HG03469 (cell line): ENCODE measurements at regions not wholly inside any gene's neighbourhood (a gene's known extent, or its start where the extent isn't known, plus 50 kb on each side); places are given as distances from the start of the nearest gene placed in this dataset.
A peak's percentile ranks its signal among the peaks of the same experiment; 100 is the strongest.
"Not testable (repeated sequence)": the region's sequence is repeated elsewhere in the genome, so short reads cannot be mapped to it uniquely, and the experiment has no call there.

Experiments
- ATAC-seq: cut with Tn5 transposase; IDR thresholded peaks from one replicate; pipeline ENCODE4 v1.9.1; 2021; ENCODE audit warnings: mild to moderate bottlenecking, moderate library complexity, moderate number of reproducible peaks; ENCODE audit not compliant: unreplicated experiment

DNA sequence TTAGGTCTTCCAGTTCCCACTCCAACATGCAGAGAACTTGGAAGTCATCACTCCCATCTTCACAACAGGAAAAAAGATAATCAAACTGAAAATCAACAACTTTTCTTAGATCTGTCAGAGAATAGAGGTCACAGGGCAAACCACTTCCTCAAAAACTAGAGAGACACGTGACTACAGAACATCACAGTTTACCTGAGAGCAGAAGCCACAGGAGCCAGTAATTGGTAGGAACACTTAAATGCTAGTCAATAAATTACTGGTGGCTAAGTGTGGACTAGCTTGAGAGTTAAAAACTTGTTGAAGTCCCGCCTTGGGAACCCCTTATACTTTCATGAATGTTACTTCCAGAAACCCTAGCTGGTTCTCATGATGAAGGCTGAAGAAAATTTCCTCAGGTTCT, 81.1 kb downstream of the THSD1 start:
- ATAC-seq: not testable (repeated sequence)

DNA sequence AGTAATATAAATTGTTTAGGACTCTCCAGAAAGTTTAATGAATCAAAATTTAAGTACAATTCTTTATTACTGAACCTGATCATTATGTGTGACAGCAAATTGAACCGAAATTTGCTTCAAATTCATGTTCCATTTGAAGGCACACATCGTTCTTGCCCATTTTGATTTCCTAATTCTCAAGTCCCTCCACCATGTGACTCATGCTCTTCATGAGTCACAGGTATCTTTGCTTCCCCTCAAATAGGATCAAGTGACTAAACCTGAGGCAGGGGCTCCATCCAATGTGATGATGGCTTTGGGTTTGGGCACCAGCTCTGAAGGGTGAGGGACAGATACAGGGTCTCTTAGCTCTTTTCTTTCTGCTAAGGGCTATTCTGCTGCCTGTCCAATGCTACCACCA, 86.1 kb downstream of the THSD1 start:
- ATAC-seq: no peak

DNA sequence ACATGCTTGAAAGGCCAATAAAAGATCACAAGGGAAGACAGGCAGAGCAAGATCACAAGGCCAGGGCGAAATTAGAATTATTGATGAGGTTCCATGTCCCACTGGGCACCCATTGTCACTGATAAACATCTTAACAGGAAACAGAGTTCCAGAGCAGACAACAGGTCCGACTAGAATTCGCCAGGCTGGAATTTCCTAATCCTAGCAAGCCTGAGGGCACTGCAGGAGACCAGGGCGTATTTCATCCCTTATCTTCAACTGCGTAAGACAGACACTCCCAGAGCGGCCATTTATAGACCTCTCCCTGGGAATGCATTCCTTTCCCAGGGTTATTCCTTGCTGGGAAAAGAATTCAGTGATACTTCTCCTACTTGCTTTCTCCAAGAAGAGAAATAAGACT, 96.1 kb downstream of the THSD1 start:
- not testable (repeated sequence) for ATAC-seq

DNA sequence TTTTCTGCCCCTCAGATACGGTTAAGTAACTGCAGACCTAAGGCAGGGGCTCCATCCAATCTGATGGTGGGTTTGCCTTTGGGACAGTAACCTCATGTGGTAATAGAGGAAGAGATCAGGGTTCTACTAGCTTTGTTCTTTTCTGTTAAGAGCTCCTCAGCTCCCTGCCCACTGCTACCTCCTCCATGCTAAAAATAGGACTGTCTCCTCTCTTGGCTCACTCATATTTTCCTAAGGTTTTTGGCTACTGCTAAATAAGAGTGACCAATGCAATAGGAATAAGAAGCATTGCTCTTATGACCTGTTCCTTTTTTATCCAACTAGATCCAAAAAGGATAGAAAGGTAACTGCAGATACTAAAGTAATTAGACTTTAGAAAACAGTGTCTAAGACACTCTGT, 99.6 kb downstream of the THSD1 start:
- not testable (repeated sequence) for ATAC-seq

DNA sequence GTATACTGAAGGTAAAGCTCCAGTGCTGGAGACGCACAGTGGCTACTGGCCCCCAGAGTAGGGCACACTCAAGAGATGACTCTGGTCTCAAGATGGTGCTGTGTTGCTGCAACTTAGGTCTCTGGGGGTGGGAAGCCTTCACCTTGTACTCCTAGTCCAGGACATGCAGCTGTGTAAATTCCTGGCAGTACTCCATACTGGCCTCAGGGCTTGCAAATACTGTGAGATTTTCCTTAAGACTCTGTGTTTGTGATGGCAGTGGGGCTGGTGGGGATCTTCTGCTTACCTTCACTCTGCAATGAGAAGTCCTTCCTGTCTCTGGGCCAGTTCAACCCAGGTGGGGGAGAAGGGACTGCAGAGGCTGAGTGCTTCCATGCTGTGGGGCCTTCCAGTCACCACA, 102.9 kb downstream of the THSD1 start:
- not testable (repeated sequence) for ATAC-seq

DNA sequence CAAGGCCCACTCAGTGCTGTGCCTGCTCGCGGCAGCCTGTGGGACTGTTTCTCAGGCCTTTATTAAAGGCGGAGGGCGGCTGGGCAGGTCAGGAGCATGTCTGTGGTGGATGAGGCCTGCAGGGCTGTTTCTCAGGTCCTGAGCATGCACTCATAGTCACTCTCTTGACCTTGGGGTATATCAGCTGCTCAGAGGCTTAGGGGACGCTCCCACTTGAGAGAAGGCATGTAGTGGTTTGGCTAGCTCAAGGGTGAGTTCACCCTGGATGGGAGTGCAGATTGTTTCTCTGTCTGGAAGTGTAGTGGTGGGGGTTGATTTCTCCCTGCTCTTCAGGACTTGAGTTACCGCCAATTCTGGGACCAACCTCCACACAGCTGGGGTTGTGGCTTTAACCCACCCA, 103.3 kb downstream of the THSD1 start:
- not testable (repeated sequence) for ATAC-seq

DNA sequence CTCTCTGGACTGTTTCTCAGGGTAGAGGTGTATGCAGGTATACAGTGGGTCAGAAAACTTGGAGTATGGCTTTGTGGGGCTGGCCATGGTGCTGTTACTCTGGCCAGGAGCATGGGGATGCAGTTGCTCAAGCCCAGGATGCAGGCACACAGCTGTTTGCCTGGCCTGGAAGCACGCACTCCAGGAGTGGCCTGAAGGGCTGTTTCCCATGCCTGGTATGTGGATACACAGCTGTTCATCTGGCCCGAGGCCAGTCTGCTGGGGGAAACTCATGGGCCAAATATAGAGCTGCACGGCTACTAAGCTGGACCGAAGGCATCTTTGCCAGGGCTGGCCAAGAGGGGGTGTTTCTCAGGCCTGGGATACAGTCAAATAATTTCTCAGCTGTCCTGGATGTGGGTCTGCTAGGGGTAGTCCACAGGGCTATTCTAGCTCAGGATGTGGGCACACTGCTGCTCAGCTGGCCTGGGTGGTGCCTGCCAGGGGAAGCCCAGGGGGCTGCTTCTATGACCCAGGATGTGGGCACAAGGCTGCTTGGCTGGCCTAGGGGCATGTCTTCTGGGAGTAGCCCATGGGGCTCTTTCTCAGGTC, 104.1 kb downstream of the THSD1 start:
- not testable (repeated sequence) for ATAC-seq

DNA sequence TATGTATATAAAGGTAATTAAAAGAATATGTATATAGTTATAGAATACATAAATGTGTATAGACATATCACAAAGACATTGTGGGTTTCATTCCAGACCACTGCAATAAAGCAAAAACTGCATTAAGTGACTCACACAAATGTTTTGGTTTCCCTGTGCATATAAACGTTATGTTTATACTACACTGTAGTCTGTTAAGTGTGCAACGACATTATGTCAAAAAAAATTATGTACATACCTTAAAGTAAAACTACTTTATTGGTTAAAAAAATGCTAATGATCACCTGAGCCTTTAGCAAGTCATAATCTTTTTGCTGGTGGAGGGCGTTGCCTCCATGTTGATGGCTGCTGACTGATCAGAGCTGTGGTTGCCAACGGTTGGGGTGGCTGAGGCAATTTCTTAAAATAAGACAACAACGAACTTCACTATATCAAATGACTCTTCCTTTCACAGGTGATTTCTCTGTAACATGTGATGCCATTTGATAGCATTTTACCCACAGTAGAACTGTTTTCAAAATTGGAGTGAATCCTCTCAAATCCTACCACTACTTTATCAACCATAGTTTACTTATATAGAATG, 107.8 kb downstream of the THSD1 start:
- not testable (repeated sequence) for ATAC-seq

DNA sequence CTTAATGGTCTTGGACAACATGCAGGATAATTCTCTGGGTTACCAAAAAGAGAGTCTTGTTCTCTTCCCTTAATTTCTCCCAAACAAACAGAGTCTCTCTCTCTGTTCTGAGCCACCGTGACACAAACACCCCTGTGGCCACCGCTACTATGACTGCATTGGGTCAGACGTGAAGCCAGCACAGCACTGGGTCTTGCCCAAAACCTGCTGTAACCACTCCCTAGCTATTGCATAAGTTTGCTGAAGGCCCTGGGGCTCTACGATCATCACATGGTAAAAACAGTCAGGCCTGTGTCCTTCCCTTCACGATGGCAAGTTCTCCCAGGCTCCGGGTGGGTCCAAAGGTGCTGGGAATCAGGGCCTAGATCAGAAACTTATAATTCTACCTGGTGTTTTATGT, 117.1 kb downstream of the THSD1 start:
- not testable (repeated sequence) for ATAC-seq

DNA sequence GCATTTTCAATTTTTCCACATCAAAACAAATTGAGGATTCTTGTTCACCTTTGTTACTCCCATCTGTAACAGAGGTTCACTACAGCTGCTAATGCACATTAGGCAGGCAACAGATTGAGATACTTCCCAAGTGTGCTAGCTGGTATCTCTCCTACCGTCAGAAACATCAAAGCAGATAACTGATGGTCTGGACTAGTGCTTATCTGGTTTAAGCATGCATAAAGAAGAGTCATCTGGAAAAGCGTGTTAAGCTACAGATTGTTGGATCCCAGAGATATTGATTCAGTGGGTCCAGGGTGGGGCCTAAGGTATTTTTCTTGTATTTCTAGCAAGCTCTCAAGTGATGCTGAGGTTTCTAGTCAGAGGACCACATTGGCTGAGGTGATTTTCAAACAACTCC, 122.0 kb upstream of the NEK3 start:
- ATAC-seq: not testable (repeated sequence)

DNA sequence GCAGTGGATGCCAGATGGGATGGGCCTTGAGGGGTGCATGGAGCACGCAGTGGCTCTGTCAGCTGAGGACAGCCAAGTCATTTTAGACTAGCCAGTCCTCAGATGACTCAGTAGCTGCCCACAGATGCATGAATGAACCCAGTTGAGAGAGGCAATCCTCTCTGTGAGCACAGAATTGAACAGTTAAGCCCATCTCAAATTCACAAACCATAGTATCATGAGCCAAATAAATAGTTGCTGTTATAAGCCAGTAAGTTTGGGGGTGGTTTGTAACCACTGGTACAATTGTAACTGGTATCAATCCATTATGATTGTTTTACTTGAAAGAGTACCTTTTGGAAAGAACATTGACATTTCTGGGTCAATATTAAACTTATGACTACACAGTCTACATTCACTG, 120.0 kb upstream of the NEK3 start:
- not testable (repeated sequence) for ATAC-seq

DNA sequence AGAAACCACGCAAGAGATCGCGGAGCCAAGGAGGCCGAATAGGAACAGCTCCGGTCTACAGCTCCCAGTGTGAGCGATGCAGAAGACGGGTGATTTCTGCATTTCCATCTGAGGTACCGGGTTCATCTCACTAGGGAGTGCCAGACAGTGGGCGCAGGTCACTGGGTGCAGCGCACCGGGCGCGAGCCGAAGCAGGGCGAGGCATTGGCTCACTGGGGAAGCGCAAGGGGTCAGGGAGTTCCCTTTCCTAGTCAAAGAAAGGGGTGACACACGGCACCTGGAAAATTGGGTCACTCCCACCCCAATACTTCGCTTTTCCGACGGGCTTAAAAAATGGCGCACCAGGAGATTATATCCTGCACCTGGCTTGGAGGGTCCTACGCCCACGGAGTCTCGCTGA, 94.9 kb upstream of the NEK3 start:
- not testable (repeated sequence) for ATAC-seq

DNA sequence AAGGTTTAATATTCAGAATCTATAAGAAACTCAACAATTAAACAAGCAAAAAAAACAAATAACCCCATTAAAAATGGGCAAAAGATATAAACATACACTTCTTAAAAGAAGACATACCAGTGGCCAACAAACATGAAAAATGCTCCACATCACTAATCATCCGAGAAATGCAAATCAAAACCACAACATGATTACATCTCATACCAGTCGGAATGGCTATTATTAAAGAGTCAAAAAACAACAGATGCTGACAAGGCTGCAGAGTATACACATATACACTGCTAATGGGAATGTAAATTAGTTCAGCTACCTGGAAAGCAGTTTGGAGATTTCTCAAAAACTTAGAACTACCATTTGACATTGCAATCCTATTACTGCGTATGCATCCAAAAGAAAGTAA, 81.4 kb upstream of the NEK3 start:
- peak; percentile 89 for ATAC-seq

DNA sequence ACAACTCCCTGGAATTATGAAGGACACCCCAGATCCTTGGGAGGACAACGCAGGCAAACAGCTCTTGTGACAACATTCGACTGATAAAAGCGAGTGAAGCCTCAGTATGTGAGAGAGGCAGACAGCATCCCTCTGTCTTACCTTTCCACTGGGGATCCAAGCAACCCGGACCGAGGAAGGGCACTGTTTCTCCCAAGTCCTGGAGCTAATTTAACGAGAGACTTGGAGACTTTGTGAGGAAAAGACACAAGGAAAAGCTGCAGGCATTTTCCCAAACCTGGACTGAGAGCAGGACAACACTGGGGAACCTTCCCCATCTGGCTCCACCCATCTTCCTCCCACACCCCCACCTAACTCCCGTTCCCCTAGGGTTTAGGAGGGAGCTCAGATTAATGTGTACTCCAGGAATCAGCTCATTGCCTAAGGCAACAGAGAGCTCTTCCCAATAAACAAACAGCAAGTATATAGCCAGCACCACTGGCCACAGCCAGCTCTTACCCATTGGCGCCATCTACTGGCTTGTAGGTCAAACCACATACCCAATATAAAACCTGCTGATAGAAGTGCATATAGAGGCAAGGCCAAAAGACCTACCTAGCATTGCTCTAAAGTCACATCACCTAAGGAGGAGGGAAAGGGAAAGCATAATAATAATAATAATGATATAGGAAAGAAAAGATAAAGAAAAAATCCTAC, 76.7 kb upstream of the NEK3 start:
- peak; percentile 76 for ATAC-seq

DNA sequence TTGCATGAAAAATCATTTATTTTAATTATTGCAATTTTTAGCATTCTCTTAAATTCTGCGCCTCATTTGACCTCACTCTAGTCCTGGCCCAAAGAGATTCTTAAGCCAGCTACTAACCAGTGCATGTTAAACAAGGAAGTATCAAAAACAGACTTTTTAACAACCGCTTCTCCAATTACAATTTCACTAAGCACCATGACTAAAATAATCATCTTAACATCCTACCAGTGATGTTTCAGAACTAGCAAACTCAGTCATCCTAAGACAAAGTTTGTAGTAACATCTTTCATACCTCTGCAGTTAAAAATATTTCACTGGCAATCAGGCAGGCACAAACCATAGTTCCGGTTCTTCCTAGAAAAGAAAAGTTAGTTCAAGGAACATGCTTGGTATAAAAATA, 75.5 kb upstream of the NEK3 start:
- ATAC-seq: not testable (repeated sequence)

DNA sequence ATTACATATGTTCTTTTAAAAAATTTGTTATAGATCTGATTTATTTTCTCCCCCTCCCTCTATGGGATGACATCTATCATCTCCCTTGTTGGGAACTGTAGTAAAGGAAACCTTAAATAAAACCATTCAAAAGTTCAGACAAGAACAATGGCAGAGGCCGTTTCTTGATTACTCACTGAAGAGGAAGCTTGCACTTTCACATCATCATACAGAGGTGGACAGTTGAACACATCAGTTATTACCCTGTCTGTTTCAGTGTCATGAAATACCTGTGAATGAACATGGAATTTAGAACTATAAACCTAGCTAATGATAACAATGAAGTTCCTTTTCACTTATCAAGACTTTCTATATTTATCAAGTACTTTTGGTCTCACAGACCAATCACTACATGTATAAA, 63.7 kb upstream of the NEK3 start:
- ATAC-seq: not testable (repeated sequence)

DNA sequence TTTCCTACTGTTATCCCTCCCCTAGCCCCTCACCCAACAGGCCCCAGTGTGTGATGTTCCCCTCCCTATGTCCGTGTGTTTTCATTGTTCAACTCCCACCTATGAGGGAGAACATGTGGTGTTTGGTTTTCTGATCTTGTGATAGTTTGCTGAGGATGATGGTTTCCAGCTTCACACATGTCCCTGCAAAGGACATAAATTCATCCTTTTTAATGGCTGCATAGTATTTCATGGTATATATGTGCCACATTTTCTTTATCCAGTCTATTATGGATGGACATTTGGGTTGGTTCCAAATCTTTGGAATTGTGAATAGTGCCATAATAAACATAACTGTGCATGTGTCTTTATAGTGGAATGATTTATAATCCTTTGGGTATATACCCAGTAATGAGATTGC, 54.5 kb upstream of the NEK3 start:
- ATAC-seq: not testable (repeated sequence)

DNA sequence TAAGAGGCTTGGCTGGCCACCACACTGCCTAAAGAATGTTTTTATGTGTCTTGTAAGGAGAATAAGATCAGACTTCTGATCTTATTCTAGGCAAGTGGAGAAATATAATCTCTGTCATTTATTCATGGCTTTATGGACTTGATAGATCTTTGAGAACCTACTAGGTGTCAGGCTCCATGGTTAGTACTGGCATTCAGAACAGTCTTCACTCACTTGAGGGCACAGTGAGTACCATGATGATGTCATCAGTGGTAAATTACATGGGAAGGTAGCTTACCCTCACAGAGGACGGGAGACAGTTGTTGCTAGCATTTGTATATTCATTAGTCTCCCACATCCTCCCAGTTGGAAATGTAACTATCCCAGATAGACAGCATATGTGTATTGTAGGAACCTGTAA, 53.5 kb upstream of the NEK3 start:
- not testable (repeated sequence) for ATAC-seq

DNA sequence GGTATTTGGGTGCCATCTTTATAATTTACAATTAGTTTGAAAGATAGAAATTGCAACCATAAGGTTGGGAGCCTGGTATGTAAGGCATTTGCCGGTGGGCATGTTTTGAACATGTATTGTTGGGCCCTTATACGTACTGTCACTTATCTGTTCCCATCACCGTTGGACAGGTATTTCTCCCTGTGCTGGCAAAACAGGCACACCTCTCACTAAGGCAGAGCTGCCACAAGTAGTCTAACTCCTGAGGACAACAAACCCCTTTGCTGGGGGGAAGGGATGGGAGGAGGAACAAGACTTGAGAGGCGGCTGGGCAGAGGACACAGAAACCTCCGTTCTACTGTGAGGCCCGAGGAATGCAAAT, 52.0 kb upstream of the NEK3 start:
- not testable (repeated sequence) for ATAC-seq

DNA sequence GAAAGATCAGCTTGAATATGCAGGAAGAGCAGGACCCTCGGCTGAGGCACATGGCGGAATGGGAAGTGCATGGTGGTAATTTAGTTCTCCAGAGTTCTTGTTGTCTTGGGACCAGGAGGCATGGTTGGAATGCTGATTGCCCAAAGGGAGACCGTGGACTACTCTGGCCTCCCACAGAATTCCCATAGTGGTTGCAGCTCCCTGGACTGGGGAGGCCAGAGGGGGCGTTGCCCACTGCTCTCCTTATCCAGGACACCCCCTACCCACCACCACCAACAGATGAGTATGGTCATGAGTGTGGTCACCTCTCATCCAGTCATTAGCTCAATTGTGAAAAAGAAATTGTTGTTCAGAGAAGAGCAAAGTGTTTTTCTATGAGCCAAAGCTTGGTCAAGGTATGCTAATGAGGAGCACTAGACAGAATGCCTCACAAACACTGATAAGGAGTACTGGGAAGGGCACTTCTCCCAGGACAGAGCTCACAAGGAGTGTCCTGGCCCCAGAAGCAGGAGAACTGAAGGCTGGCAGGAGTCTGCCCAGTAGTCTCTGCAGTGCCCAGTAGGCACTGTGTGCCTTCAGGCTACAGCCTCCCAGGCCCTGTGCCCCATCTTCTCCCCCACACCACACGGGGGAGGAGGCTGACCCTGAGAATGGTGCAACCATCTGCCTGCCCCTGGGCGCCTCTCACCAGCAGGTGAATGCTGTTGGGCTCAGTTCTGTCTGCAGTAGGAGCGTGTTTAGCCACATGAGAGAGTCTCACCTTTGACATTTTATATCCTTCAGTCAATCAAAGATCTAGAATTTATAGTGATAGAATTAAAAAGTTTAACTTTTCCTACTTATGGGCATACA, 51.4 kb upstream of the NEK3 start:
- not testable (repeated sequence) for ATAC-seq
